Mammary epithelial cell (primary cell): ENCODE measurements at regions not wholly inside any gene's neighbourhood (a gene's known extent, or its start where the extent isn't known, plus 50 kb on each side); places are given as distances from the start of the nearest gene placed in this dataset.

Experiments used
- CTCF ChIP-seq, 2 donors: IDR thresholded peaks in 1 of 2; conservative IDR thresholded peaks in 1 of 2; 2 replicates each; pipeline ENCODE4 v1.5.1; 2011 to 2012; ENCODE audit warnings: inconsistent platforms in 2 of 2, low read length in 2 of 2, mild to moderate bottlenecking in 2 of 2, control low read depth in 1 of 2, low read depth in 1 of 2; ENCODE audit not compliant: insufficient read depth in 1 of 2; ENCODE audit errors: extremely low read depth in 1 of 2
- EZH2 ChIP-seq: IDR thresholded peaks from 2 replicates; pipeline ENCODE4 v1.6.1; 2012; ENCODE audit warnings: low read length, inconsistent platforms, borderline replicate concordance

- TF ChIP-seq CTCF (conservative IDR thresholded peaks at IDR 0.05 in 1 of 2, IDR thresholded peaks at IDR 0.05 in 1 of 2; ENCODE audit: extremely low read depth in 1 of 2, insufficient read depth in 1 of 2, low read depth in 1 of 2, low read length in 2 of 2): no peak
- no peak for TF ChIP-seq EZH2
Measured at GRCh38 chr19:29336425-29336824, 123.5 kb upstream of the UQCRFS1 start.
